ENCODE measurements at regions not wholly inside any gene's neighbourhood (a gene's known extent, or its start where the extent isn't known, plus 50 kb on each side); places are given as distances from the start of the nearest gene placed in this dataset.

- WGBS (ENCODE audit: insufficient coverage) = 87% methylated on average over 11 of the region's 17 CpGs
- H3K27ac Mint-ChIP-seq = no peak overlapping the region
- no peak overlapping the region for H2AFZ ChIP-seq (ENCODE audit: insufficient read depth, low read depth, low read length, poor library complexity, severe bottlenecking)
- peaks cover 5% of the 10 kb centered on the region for H3K4me1 Mint-ChIP-seq
- H3K27me3 Mint-ChIP-seq (ENCODE audit: low read depth in 3 of 3) = peaks cover 15 to 28% (median 25%) of the 10 kb centered on the region in 3 donors
- intact Hi-C loops (cut with micrococcal nuclease) = no loop called here
- no peak overlapping the region for H3K4me3 ChIP-seq (replicated peaks in 1 of 3; ENCODE audit: low read depth in 2 of 3, low read length in 3 of 3)
- peaks cover 0 to 14% of the 10 kb centered on the region in 2 donors for H3K27me3 ChIP-seq (ENCODE audit: control insufficient read depth in 2 of 2, insufficient read depth in 2 of 2, low read length in 2 of 2)
- H3K9ac ChIP-seq (ENCODE audit: insufficient read depth, low read length, poor library complexity, severe bottlenecking) = no peak overlapping the region
- no peaks in the 10 kb centered on the region for H3K36me3 ChIP-seq (replicated peaks in 1 of 2; ENCODE audit: control insufficient read depth in 1 of 2, insufficient read depth in 2 of 2, low read length in 2 of 2)
- H3K9me3 ChIP-seq (replicated peaks in 1 of 2; ENCODE audit: control insufficient read depth in 1 of 2, insufficient read depth in 1 of 2, low read length in 2 of 2) = no peaks in the 10 kb centered on the region
- no peaks in the 10 kb centered on the region for H4K20me1 ChIP-seq (ENCODE audit: insufficient read depth, low read length)
- H3K4me1 ChIP-seq (ENCODE audit: control insufficient read depth in 1 of 2, insufficient read depth in 2 of 2, low read length in 2 of 2) = no peaks in the 10 kb centered on the region
- no peak for DNase-seq
- H3K27ac ChIP-seq (ENCODE audit: low read depth in 1 of 2, low read length in 2 of 2) = no peak overlapping the region
- H3K4me3 Mint-ChIP-seq = peak overlapping the region in 1 of 2 donors; percentile 27
- no peaks in the 10 kb centered on the region for H3K36me3 Mint-ChIP-seq
- no peak for TF ChIP-seq CTCF (IDR thresholded peaks at IDR 0.05)
- no peak overlapping the region for H3K4me2 ChIP-seq (replicated peaks; ENCODE audit: extremely low read depth, low read length, poor library complexity, severe bottlenecking)
- peaks cover 0 to under 1% (median 0%) of the 10 kb centered on the region in 7 donors for H3K9me3 Mint-ChIP-seq
- H3K79me2 ChIP-seq (ENCODE audit: insufficient read depth, low read length) = no peaks in the 10 kb centered on the region
These were observed 55.5 kb upstream of the CCDC167 start for GRCh38 chr6:37555040-37555781.

GRCh38 chr6:37554480-37554819 is 54.8 kb upstream of the CCDC167 start:
- H2AFZ ChIP-seq (ENCODE audit: insufficient read depth, low read depth, low read length, poor library complexity, severe bottlenecking) = no peak overlapping the region
- H3K4me3 Mint-ChIP-seq = no peak overlapping the region
- H4K20me1 ChIP-seq (ENCODE audit: insufficient read depth, low read length) = no peaks in the 10 kb centered on the region
- no peak for DNase-seq
- H3K27me3 ChIP-seq (ENCODE audit: control insufficient read depth in 2 of 2, insufficient read depth in 2 of 2, low read length in 2 of 2) = peaks cover 0 to 13% of the 10 kb centered on the region in 2 donors
- peaks cover 5% of the 10 kb centered on the region for H3K4me1 Mint-ChIP-seq
- no peak for TF ChIP-seq CTCF (IDR thresholded peaks at IDR 0.05)
- WGBS (ENCODE audit: insufficient coverage) = 100% methylated on average over 2 of the region's 6 CpGs
- peaks cover 15 to 23% (median 19%) of the 10 kb centered on the region in 3 donors for H3K27me3 Mint-ChIP-seq (ENCODE audit: low read depth in 3 of 3)
- H3K27ac ChIP-seq (ENCODE audit: low read depth in 1 of 2, low read length in 2 of 2) = no peak overlapping the region
- intact Hi-C loops (cut with micrococcal nuclease) = no loop called here
- H3K4me1 ChIP-seq (ENCODE audit: control insufficient read depth in 1 of 2, insufficient read depth in 2 of 2, low read length in 2 of 2) = no peaks in the 10 kb centered on the region
- H3K9me3 Mint-ChIP-seq = no peaks in the 10 kb centered on the region
- H3K36me3 ChIP-seq (replicated peaks in 1 of 2; ENCODE audit: control insufficient read depth in 1 of 2, insufficient read depth in 2 of 2, low read length in 2 of 2) = no peaks in the 10 kb centered on the region
- H3K4me2 ChIP-seq (replicated peaks; ENCODE audit: extremely low read depth, low read length, poor library complexity, severe bottlenecking) = no peak overlapping the region
- H3K4me3 ChIP-seq (replicated peaks in 1 of 3; ENCODE audit: low read depth in 2 of 3, low read length in 3 of 3) = no peak overlapping the region
- no peaks in the 10 kb centered on the region for H3K36me3 Mint-ChIP-seq
- H3K27ac Mint-ChIP-seq = no peak overlapping the region
- no peaks in the 10 kb centered on the region for H3K9me3 ChIP-seq (replicated peaks in 1 of 2; ENCODE audit: control insufficient read depth in 1 of 2, insufficient read depth in 1 of 2, low read length in 2 of 2)
- no peaks in the 10 kb centered on the region for H3K79me2 ChIP-seq (ENCODE audit: insufficient read depth, low read length)
- H3K9ac ChIP-seq (ENCODE audit: insufficient read depth, low read length, poor library complexity, severe bottlenecking) = no peak overlapping the region
